Neural progenitor cell (in vitro differentiated cells): ENCODE measurements at regions not wholly inside any gene's neighbourhood (a gene's known extent, or its start where the extent isn't known, plus 50 kb on each side); places are given as distances from the start of the nearest gene placed in this dataset.

Experiments
- CTCF ChIP-seq: fragments of 200-600 bp; sonication (generic); IDR thresholded peaks from 2 replicates; pipeline ENCODE4 v1.5.1; 2017; ENCODE audit warnings: antibody characterized with exemption, mild to moderate bottlenecking
- EZH2 ChIP-seq: fragments of 200-600 bp; sonication (generic); IDR thresholded peaks from 2 replicates; pipeline ENCODE4 v1.6.1; 2017; ENCODE audit warnings: antibody characterized with exemption, mild to moderate bottlenecking, moderate library complexity

GRCh38 chr5:34547300-34548085, 108.6 kb upstream of the RAI14 start:
- TF ChIP-seq CTCF (no peak), EZH2 (no peak)
